H9 (cell line): ENCODE measurements at regions not wholly inside any gene's neighbourhood (a gene's known extent, or its start where the extent isn't known, plus 50 kb on each side); places are given as distances from the start of the nearest gene placed in this dataset.

Source experiments
- DNase-seq: peaks from one replicate; pipeline ENCODE4 v3.0.0-alpha.2; 2017
- H2AFZ ChIP-seq: one replicate; pipeline ENCODE4 v1.6.1; 2013; ENCODE audit warnings: mild to moderate bottlenecking, low read length, control low read depth, moderate library complexity
- H2AK5ac ChIP-seq: 2 replicates; pipeline ENCODE4 v1.6.1; 2013; ENCODE audit warnings: low read length, control low read depth, mixed read lengths; ENCODE audit not compliant: insufficient read length
- H2BK120ac ChIP-seq: one replicate; pipeline ENCODE4 v1.6.1; 2013; ENCODE audit warnings: low read depth, mild to moderate bottlenecking, low read length, control low read depth, inconsistent platforms; ENCODE audit not compliant: poor library complexity, severe bottlenecking
- H2BK12ac ChIP-seq: 2 replicates; pipeline ENCODE4 v1.6.1; 2013; ENCODE audit warnings: low read length, control low read depth, mixed read lengths, low read depth; ENCODE audit not compliant: insufficient read length
- H2BK15ac ChIP-seq: 2 replicates; pipeline ENCODE4 v1.6.1; 2013; ENCODE audit warnings: low read depth, low read length, control low read depth
- H2BK20ac ChIP-seq: one replicate; pipeline ENCODE4 v1.6.1; 2013; ENCODE audit warnings: low read depth, mild to moderate bottlenecking, low read length, control low read depth, inconsistent platforms; ENCODE audit not compliant: poor library complexity, severe bottlenecking
- H2BK5ac ChIP-seq: 2 replicates; pipeline ENCODE4 v1.6.1; 2013; ENCODE audit warnings: low read length, control low read depth, mixed read lengths; ENCODE audit not compliant: insufficient read length
- H3K14ac ChIP-seq: 2 replicates; pipeline ENCODE4 v1.6.1; 2013; ENCODE audit warnings: low read length, control low read depth; ENCODE audit not compliant: insufficient read depth
- H3K18ac ChIP-seq: 2 replicates; pipeline ENCODE4 v1.6.1; 2013; ENCODE audit warnings: low read depth, mild to moderate bottlenecking, mixed read lengths, low read length, control low read depth; ENCODE audit not compliant: insufficient read length
- H3K23ac ChIP-seq: 2 replicates; pipeline ENCODE4 v1.6.1; 2013; ENCODE audit warnings: low read length, control low read depth, mixed read lengths, low read depth; ENCODE audit not compliant: insufficient read length
- H3K23me2 ChIP-seq: 2 replicates; pipeline ENCODE4 v1.6.1; 2013; ENCODE audit warnings: low read depth, mild to moderate bottlenecking, mixed read lengths, low read length, control low read depth; ENCODE audit not compliant: insufficient read length, poor library complexity, severe bottlenecking
- H3K27ac ChIP-seq: 2 replicates; pipeline ENCODE4 v1.5.1; 2013; ENCODE audit warnings: low read length, control low read depth, mixed read lengths, low read depth; ENCODE audit not compliant: insufficient read length
- H3K27me3 ChIP-seq: 2 replicates; pipeline ENCODE4 v1.6.1; 2013; ENCODE audit warnings: low read length, control low read depth, inconsistent platforms; ENCODE audit not compliant: insufficient read depth
- H3K4ac ChIP-seq: 2 replicates; pipeline ENCODE4 v1.6.1; 2013; ENCODE audit warnings: low read depth, mild to moderate bottlenecking, control low read depth, inconsistent platforms, low read length, moderate library complexity
- H3K4me1 ChIP-seq: 2 replicates; pipeline ENCODE4 v1.6.1; 2013; ENCODE audit warnings: low read length, control low read depth, inconsistent platforms; ENCODE audit not compliant: insufficient read depth
- H3K4me2 ChIP-seq: 2 replicates; pipeline ENCODE4 v1.6.1; 2013; ENCODE audit warnings: low read length, control low read depth, mixed read lengths; ENCODE audit not compliant: insufficient read length, insufficient read depth
- H3K56ac ChIP-seq: 2 replicates; pipeline ENCODE4 v1.6.1; 2013; ENCODE audit warnings: low read depth, mild to moderate bottlenecking, mixed read lengths, low read length, control low read depth; ENCODE audit not compliant: insufficient read length
- H3K79me1 ChIP-seq: 2 replicates; pipeline ENCODE4 v1.6.1; 2013; ENCODE audit warnings: low read depth, mild to moderate bottlenecking, moderate library complexity, low read length, control low read depth, inconsistent platforms; ENCODE audit not compliant: insufficient read depth, poor library complexity, severe bottlenecking
- H3K79me2 ChIP-seq: 2 replicates; pipeline ENCODE4 v1.6.1; 2013; ENCODE audit warnings: low read length, control low read depth, inconsistent platforms; ENCODE audit not compliant: insufficient read depth
- H3K9ac ChIP-seq: 2 replicates; pipeline ENCODE4 v1.6.1; 2013; ENCODE audit warnings: low read length, control low read depth, mixed read lengths; ENCODE audit not compliant: insufficient read length; ENCODE audit errors: extremely low read depth
- H3K9me3 ChIP-seq: one replicate; pipeline ENCODE4 v1.6.1; 2013; ENCODE audit warnings: low read depth, low read length, inconsistent platforms; ENCODE audit not compliant: control insufficient read depth
- H3T11ph ChIP-seq: one replicate; pipeline ENCODE4 v1.6.1; 2013; ENCODE audit warnings: mild to moderate bottlenecking, low read length, control low read depth, inconsistent platforms
- H4K20me1 ChIP-seq: one replicate; pipeline ENCODE4 v1.6.1; 2013; ENCODE audit not compliant: control insufficient read depth, insufficient read length, insufficient read depth
- H4K5ac ChIP-seq: 2 replicates; pipeline ENCODE4 v1.6.1; 2013; ENCODE audit warnings: low read depth, mild to moderate bottlenecking, mixed read lengths, low read length, control low read depth; ENCODE audit not compliant: insufficient read length
- H4K8ac ChIP-seq: replicated peaks from 2 replicates; pipeline ENCODE4 v1.6.1; 2013; ENCODE audit warnings: low read length, control low read depth, mixed read lengths, low read depth; ENCODE audit not compliant: insufficient read length
- H4K91ac ChIP-seq: 2 replicates; pipeline ENCODE4 v1.6.1; 2013; ENCODE audit warnings: low read depth, mild to moderate bottlenecking, moderate library complexity, mixed read lengths, low read length, control low read depth; ENCODE audit not compliant: insufficient read length
- H3K27ac Mint-ChIP-seq, 3 experiments: 2 replicates in 2 of 3; 3 replicates in 1 of 3; pipeline ENCODE4 v1.8.0; 2020 to 2021; ENCODE audit warnings: mixed read lengths in 3 of 3, mild to moderate bottlenecking in 1 of 3, moderate library complexity in 1 of 3
- H3K27me3 Mint-ChIP-seq: 2 replicates; pipeline ENCODE4 v1.8.0; 2021; ENCODE audit warnings: low read depth, mild to moderate bottlenecking, moderate library complexity, mixed read lengths
- H3K36me3 Mint-ChIP-seq, 3 experiments: 2 replicates in 2 of 3; 3 replicates in 1 of 3; pipeline ENCODE4 v1.8.0; 2020 to 2021; ENCODE audit warnings: low read depth in 3 of 3, mixed read lengths in 3 of 3; ENCODE audit not compliant: insufficient read depth in 1 of 3
- H3K4me1 Mint-ChIP-seq, 2 experiments: 2 replicates each; pipeline ENCODE4 v1.8.0; 2020; ENCODE audit warnings: mixed read lengths in 2 of 2
- H3K4me3 Mint-ChIP-seq, 2 experiments: 2 replicates in 1 of 2; 3 replicates in 1 of 2; pipeline ENCODE4 v1.8.0; 2020 to 2021; ENCODE audit warnings: mild to moderate bottlenecking in 2 of 2, mixed read lengths in 2 of 2, moderate library complexity in 1 of 2
- H3K9me3 Mint-ChIP-seq, 2 experiments: 2 replicates in 1 of 2; 3 replicates in 1 of 2; pipeline ENCODE4 v1.8.0; 2020; ENCODE audit warnings: mild to moderate bottlenecking in 2 of 2, mixed read lengths in 2 of 2, moderate library complexity in 1 of 2
- CTCF ChIP-seq: fragments of 200-600 bp; sonication (generic); conservative IDR thresholded peaks from 3 replicates; pipeline ENCODE4 v1.8.0; 2021; ENCODE audit warnings: antibody characterized with exemption, mild to moderate bottlenecking
- WGBS: extraction: QIAGEN DNeasy Blood & Tissue Kit; methylation state at CpG from one replicate; pipeline ENCODE4 v1.1.7; 2013; ENCODE audit warnings: missing lambda C conversion rate, low lambda C conversion rate, mixed read lengths; ENCODE audit not compliant: insufficient read length; ENCODE audit errors: extremely low coverage; 5-methylcytosine and 5-hydroxymethylcytosine counted together

- no peak overlapping the region for H2BK15ac ChIP-seq
- no peak overlapping the region for H3K9ac ChIP-seq
- no peak for TF ChIP-seq CTCF
- H2BK12ac ChIP-seq = no peak overlapping the region
- H3K56ac ChIP-seq = no peak overlapping the region
- no peak overlapping the region for H2AK5ac ChIP-seq
- H4K91ac ChIP-seq = no peak overlapping the region
- no peak overlapping the region for H4K8ac ChIP-seq
- H4K5ac ChIP-seq = no peak overlapping the region
- H3K4me2 ChIP-seq = no peak overlapping the region
- H3K9me3 ChIP-seq = no peaks in the 10 kb centered on the region
- WGBS = no CpG with 5 or more reads among the region's 7 CpGs
- Mint-ChIP-seq H3K4me1 (peaks cover 52% of the 10 kb centered on the region in 2 experiments), H3K27ac (0 out of 7 replicates have a peak overlapping the region, but pooled peaks of 1 of the 3 experiments have one; percentile 9), H3K27me3 (peaks cover under 1% of the 10 kb centered on the region), H3K36me3 (peaks cover 4 to 20% (median 5%) of the 10 kb centered on the region in 3 experiments; a peak in 6 of 7 replicates), H3K4me3 (no peak overlapping the region), H3K9me3 (peaks cover 10 to 11% of the 10 kb centered on the region in 2 experiments)
- no peaks in the 10 kb centered on the region for H4K20me1 ChIP-seq
- no peak overlapping the region for H3T11ph ChIP-seq
- no peak overlapping the region for H3K18ac ChIP-seq
- no peak overlapping the region for H3K27ac ChIP-seq
- H3K27me3 ChIP-seq = no peaks in the 10 kb centered on the region; the same call in 1 of the 2 replicates
- no peaks in the 10 kb centered on the region for H3K23me2 ChIP-seq
- no peak overlapping the region for H3K4ac ChIP-seq
- peaks cover 7% of the 10 kb centered on the region; the same call in 1 of the 2 replicates for H3K4me1 ChIP-seq
- H3K23ac ChIP-seq = no peak overlapping the region
- H2AFZ ChIP-seq = no peak overlapping the region
- H2BK20ac ChIP-seq = no peak overlapping the region
- H2BK120ac ChIP-seq = no peak overlapping the region
- no peak overlapping the region for H3K14ac ChIP-seq
- H2BK5ac ChIP-seq = no peak overlapping the region
- no peaks in the 10 kb centered on the region for H3K79me1 ChIP-seq
- H3K79me2 ChIP-seq = no peaks in the 10 kb centered on the region
- no peak for DNase-seq
These were observed 153.9 kb upstream of the NDUFV2 start for GRCh38 chr18:8948471-8949149.
